ENCODE measurements at regions not wholly inside any gene's neighbourhood (a gene's known extent, or its start where the extent isn't known, plus 50 kb on each side); places are given as distances from the start of the nearest gene placed in this dataset.
"Not testable (repeated sequence)": the region's sequence is repeated elsewhere in the genome, so short reads cannot be mapped to it uniquely, and the experiment has no call there.

DNA sequence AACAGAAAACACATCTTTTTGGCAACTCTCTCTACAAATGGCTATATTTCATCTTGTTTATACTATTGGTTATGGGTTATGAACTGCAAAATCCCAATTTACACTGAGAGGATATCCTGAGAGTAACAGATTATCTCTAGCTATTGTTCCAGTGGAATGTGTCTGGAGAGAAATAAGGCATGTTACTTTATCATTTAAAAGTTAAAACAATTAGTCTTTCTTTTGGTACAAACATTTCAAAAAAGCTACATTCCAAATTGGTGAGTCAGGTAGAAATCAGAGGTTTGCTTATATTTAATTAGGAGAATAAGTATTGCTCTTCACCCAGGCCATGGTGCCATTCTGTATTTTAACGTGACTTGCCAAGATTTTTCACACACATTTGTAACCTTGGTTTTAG, 411.6 kb downstream of the CCER1 start:
- no peaks in the 10 kb centered on the region for H3K9me3 Mint-ChIP-seq
- no peak overlapping the region for H3K27ac Mint-ChIP-seq (ENCODE audit: unreplicated experiment)
- no peak overlapping the region for H3K4me3 Mint-ChIP-seq
- no peak for DNase-seq (ENCODE audit: low read depth, low spot score)
- H3K4me1 Mint-ChIP-seq, result peaks cover 5% of the 10 kb centered on the region
- H3K36me3 Mint-ChIP-seq (ENCODE audit: low read depth), result no peaks in the 10 kb centered on the region
- TF ChIP-seq, protein P1, sequence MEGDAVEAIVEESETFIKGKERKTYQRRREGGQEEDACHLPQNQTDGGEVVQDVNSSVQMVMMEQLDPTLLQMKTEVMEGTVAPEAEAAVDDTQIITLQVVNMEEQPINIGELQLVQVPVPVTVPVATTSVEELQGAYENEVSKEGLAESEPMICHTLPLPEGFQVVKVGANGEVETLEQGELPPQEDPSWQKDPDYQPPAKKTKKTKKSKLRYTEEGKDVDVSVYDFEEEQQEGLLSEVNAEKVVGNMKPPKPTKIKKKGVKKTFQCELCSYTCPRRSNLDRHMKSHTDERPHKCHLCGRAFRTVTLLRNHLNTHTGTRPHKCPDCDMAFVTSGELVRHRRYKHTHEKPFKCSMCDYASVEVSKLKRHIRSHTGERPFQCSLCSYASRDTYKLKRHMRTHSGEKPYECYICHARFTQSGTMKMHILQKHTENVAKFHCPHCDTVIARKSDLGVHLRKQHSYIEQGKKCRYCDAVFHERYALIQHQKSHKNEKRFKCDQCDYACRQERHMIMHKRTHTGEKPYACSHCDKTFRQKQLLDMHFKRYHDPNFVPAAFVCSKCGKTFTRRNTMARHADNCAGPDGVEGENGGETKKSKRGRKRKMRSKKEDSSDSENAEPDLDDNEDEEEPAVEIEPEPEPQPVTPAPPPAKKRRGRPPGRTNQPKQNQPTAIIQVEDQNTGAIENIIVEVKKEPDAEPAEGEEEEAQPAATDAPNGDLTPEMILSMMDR (conservative IDR thresholded peaks at IDR 0.05), result no peak
- H3K27me3 Mint-ChIP-seq (ENCODE audit: low read depth), result no peaks in the 10 kb centered on the region

DNA sequence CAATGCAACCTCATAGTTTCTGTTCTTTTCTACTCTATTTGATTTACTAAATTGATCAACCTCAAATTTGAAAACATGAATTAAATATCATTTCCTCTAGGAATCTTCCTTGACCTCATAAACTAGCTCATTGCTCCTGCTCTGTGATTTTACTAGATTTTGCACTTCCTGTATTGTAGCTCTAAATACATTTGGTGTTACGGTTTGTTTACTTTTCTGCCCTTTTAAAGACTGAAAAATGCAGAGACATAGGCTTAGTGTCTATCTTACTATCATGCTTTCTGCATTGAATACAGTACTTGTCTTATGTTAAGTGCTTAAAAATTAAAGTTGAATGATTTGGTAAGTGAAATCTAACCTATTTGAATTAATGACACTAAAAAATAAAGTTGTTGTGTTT, 412.1 kb downstream of the CCER1 start:
- not testable (repeated sequence) for DNase-seq (ENCODE audit: low read depth, low spot score); H3K36me3 Mint-ChIP-seq (ENCODE audit: low read depth); H3K4me3 Mint-ChIP-seq; H3K4me1 Mint-ChIP-seq; H3K9me3 Mint-ChIP-seq; H3K27ac Mint-ChIP-seq (ENCODE audit: unreplicated experiment); H3K27me3 Mint-ChIP-seq (ENCODE audit: low read depth)

DNA sequence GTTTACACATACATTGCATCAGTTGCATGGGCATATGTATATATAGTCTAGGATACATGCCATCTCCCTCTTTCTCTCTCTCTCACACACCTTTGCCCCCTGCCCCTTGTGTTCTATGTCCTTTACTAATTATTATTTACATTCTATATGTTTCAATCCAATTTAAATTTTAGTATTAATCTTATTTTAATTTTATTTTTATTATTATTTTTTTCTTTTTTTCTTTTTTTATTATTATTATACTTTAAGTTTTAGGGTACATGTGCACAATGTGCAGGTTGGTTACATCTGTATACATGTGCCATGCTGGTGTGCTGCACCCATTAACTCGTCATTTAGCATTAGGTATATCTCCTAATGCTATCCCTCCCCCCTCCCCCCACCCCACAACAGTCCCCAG, 421.1 kb downstream of the CCER1 start:
- not testable (repeated sequence) for H3K9me3 Mint-ChIP-seq; H3K27me3 Mint-ChIP-seq (ENCODE audit: low read depth); H3K27ac Mint-ChIP-seq (ENCODE audit: unreplicated experiment); H3K36me3 Mint-ChIP-seq (ENCODE audit: low read depth); H3K4me1 Mint-ChIP-seq; H3K4me3 Mint-ChIP-seq; DNase-seq (ENCODE audit: low read depth, low spot score)

DNA sequence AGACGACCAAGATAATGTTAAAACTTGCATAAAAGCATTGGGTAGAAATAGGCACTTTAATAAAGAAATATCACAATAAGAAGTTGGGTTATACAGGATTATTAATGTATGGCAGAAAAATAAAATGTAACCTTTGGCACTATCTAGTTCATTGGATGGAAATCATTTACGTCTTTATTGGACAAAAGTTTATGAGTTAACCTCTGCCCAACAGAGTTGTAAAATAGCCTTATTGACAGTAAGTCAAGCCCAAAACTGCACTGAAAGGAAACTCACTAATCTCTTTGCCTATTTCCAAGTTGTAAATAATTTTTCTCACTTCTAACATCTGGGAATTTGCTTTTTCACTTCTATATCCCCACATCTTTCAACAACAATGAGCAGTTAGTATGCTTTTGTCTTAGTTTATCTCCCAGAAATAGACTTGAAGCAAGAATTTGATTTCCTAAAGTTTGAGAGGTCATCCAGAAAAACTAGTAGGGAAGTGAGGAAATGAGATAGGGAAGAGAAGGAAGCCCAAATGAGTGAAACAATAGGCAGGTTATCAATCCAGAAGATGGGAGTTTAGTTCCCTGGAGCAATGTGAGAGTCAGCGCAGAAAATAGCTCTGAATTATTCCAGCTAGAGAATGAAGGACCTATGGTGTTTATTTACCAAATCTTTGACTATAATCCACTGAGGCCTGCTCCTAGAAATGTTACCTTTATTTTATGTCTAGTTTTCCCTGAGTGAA, 434.8 kb downstream of the CCER1 start:
- no peak for DNase-seq (ENCODE audit: low read depth, low spot score)
- Mint-ChIP-seq H3K9me3 (no peaks in the 10 kb centered on the region), H3K27ac (ENCODE audit: unreplicated experiment) (no peak overlapping the region), H3K36me3 (ENCODE audit: low read depth) (no peaks in the 10 kb centered on the region), H3K4me1 (no peaks in the 10 kb centered on the region), H3K4me3 (no peak overlapping the region), H3K27me3 (ENCODE audit: low read depth) (no peaks in the 10 kb centered on the region)
- TF ChIP-seq, protein P1 (conservative IDR thresholded peaks at IDR 0.05), result no peak

DNA sequence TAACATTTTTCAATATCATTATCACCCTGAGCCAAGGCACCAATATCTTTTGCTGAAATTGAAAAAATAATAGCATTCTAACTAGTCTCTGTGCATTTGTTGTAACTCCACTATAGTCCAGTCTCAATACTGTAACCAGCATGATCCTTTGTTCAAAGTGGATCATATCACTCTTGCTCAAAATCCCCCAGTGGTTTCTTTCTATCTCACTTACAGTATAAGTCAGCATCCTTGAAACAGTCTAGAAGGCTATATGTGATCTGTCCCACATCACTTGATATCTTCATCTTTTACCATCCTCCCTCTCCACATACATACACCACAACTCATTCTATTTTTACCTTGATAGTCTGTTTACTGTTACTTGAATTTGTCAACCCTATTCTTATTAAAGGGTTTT, 435.7 kb downstream of the CCER1 start:
- Mint-ChIP-seq H3K27me3 (ENCODE audit: low read depth) (no peaks in the 10 kb centered on the region), H3K9me3 (no peaks in the 10 kb centered on the region), H3K27ac (ENCODE audit: unreplicated experiment) (no peak overlapping the region), H3K4me3 (no peak overlapping the region), H3K4me1 (no peaks in the 10 kb centered on the region), H3K36me3 (ENCODE audit: low read depth) (no peaks in the 10 kb centered on the region)
- TF ChIP-seq, protein P1 (conservative IDR thresholded peaks at IDR 0.05), result no peak
- DNase-seq (ENCODE audit: low read depth, low spot score), result no peak

DNA sequence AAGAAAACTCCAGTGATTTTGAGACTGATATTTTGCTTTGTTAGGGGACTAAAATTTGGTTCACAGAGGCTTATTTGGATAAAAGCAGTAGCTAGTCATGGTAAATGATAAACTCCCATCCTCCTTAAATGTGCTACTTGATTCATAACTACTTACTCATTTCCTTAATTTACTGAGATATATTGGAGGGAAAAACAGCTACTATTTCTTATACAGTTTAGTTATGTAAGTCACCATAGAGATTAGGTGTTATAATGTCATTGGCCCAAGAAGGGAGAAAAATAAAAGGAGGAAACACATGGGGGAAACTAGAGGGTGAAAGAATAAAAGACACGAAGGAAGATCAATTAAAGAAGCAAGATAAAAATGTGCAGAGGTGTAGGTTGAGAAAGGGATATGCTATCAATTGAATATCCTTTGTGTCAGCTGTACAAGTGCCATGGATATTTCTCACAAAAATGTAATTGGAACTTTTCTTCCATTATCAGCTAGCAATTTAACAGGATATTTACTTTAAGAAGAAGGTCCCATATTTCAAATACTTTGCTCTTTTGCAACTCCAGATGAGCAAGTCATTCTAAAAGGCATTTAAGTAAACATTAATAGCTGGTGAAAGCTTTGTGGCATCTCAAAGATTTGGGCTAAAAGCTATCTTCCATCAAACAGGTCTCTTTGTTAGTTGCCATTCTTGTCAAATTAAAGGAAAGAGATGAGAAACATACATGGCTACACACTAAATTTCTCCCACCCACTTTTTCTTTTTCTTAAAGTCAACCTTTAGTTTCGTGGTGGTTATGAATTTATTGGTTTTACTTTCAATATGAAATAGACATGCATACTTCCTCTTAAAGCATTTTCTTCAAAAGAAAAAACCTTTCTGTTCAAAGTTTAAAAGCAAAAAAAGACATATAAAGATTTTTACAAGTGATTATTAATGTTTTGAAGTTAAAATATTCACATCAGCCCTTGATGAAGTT, 439.5 kb downstream of the CCER1 start:
- DNase-seq (ENCODE audit: low read depth, low spot score), result no peak
- H3K36me3 Mint-ChIP-seq (ENCODE audit: low read depth), result no peaks in the 10 kb centered on the region

More for the DNA sequence above, 439.5 kb downstream of the CCER1 start:
- TF ChIP-seq, protein P1 (conservative IDR thresholded peaks at IDR 0.05), result no peak
- no peaks in the 10 kb centered on the region for H3K4me1 Mint-ChIP-seq
- no peak overlapping the region for H3K27ac Mint-ChIP-seq (ENCODE audit: unreplicated experiment)
- H3K9me3 Mint-ChIP-seq, result no peaks in the 10 kb centered on the region
- no peak overlapping the region for H3K4me3 Mint-ChIP-seq
- no peaks in the 10 kb centered on the region for H3K27me3 Mint-ChIP-seq (ENCODE audit: low read depth)
